Panc1 (cell line): ENCODE measurements at regions not wholly inside any gene's neighbourhood (a gene's known extent, or its start where the extent isn't known, plus 50 kb on each side); places are given as distances from the start of the nearest gene placed in this dataset.

Experiments used
- POLR2AphosphoS5 ChIP-seq: IDR thresholded peaks from 2 replicates; pipeline ENCODE4 v1.6.1; 2012; ENCODE audit warnings: mild to moderate bottlenecking, low read depth, low read length, moderate library complexity
- REST ChIP-seq, 2 experiments: IDR thresholded peaks; 2 replicates each; pipeline ENCODE4 v1.6.1; 2011 to 2012; ENCODE audit warnings: low read depth in 2 of 2, control low read depth in 1 of 2, low read length in 1 of 2, mild to moderate bottlenecking in 1 of 2, moderate library complexity in 1 of 2; ENCODE audit not compliant: insufficient read depth in 1 of 2
- TF ChIP-seq, protein P1 (sequence below): fragments of 450-650 bp; IDR thresholded peaks from 2 replicates; pipeline ENCODE4 v1.5.1; 2017; ENCODE audit warnings: mild to moderate bottlenecking

GRCh38 chr9:71303351-71303750 is 181.9 kb upstream of the TRPM3 start:
- TF ChIP-seq, protein P1, sequence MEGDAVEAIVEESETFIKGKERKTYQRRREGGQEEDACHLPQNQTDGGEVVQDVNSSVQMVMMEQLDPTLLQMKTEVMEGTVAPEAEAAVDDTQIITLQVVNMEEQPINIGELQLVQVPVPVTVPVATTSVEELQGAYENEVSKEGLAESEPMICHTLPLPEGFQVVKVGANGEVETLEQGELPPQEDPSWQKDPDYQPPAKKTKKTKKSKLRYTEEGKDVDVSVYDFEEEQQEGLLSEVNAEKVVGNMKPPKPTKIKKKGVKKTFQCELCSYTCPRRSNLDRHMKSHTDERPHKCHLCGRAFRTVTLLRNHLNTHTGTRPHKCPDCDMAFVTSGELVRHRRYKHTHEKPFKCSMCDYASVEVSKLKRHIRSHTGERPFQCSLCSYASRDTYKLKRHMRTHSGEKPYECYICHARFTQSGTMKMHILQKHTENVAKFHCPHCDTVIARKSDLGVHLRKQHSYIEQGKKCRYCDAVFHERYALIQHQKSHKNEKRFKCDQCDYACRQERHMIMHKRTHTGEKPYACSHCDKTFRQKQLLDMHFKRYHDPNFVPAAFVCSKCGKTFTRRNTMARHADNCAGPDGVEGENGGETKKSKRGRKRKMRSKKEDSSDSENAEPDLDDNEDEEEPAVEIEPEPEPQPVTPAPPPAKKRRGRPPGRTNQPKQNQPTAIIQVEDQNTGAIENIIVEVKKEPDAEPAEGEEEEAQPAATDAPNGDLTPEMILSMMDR: no peak
- TF ChIP-seq REST (IDR thresholded peaks at IDR 0.05; ENCODE audit: insufficient read depth in 1 of 2, low read depth in 2 of 2, low read length in 1 of 2) (no peak), POLR2AphosphoS5 (no peak)
